ENCODE measurements at regions not wholly inside any gene's neighbourhood (a gene's known extent, or its start where the extent isn't known, plus 50 kb on each side); places are given as distances from the start of the nearest gene placed in this dataset.
"Not testable (repeated sequence)": the region's sequence is repeated elsewhere in the genome, so short reads cannot be mapped to it uniquely, and the experiment has no call there.

- DNase-seq (ENCODE audit: low spot score), result no peak
These were observed 329.5 kb upstream of the SOX9 start for GRCh38 chr17:71791311-71791710.

DNA sequence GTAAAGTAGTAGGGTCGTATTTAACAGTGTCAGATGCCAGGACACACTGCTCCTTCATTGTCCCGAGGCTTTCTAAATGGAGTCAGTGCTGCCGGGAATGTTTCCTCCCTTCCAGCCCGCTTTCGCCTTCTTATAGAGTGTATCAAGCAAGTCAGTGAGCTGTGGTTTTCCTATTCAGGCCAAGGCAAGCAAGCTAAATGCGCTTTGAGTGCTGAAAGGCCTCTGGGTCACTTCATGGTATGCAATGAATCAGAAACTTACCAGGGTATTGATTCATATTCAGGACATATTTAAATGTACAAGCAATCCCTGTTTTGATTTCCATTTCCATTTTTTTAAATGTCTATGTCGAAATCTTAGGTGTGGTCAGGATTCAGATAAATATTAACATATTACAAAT, 327.9 kb upstream of the SOX9 start:
- DNase-seq (ENCODE audit: low spot score), result no peak

DNA sequence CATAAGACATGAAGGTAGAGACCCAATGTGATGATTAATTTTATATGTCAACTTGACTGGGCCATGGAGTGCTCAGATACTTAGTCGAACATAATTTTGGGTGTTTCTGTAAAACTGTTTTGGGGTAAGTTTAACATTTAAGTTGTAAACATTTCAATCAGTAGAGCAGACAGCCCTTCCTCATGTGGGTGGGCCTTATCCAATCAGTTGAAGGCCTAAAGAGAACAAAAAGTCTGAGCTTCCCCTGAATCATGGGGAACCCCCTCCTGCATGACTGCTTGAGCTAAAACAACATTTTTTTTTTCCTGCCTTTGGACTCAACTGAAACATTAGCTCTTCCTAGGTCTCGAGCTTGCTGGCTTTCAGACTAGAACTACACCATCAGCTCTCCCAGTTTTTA, 327.3 kb upstream of the SOX9 start:
- DNase-seq (ENCODE audit: low spot score), result no peak

- DNase-seq (ENCODE audit: low spot score), result no peak
These were observed 322.1 kb upstream of the SOX9 start for GRCh38 chr17:71798701-71799100.

DNA sequence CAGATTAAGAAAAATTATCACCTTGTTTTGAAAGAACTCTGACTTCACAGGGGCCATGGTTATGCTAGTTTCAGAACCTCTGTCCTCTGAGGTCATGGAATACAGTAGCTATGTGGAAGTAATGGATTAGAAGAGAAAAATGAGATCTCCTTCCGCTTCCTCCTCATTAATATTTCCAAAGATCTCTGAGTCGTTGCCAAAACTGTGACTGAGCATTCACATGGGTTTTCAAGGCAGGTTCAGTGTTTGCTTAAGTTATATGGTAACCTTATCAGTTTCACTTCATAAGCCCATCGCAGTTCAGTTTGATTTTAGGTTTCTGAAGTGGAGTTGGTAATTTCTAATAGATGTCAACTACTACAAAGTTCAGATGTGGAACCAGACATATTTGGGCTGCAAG, 321.2 kb upstream of the SOX9 start:
- DNase-seq (ENCODE audit: low spot score), result no peak

DNA sequence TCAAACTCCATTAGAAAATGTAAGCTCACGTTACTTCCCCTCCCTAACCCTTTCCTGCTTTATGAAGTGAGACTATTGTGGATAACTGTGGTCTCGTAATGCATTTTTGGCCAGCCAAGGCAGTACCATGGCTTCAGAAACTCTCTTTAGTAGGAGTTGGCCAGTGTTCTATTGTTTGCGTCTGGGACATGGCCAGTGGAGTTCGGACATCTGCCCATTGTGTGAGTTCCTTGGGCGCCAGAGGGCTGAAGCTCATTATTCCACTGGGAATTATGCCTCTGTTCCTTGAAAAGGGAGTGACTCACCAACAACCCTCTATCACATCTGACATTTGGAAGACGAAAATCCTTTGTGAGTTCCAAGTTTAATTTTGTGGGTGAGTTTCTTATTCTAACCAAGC, 319.5 kb upstream of the SOX9 start:
- DNase-seq (ENCODE audit: low spot score), result no peak

DNA sequence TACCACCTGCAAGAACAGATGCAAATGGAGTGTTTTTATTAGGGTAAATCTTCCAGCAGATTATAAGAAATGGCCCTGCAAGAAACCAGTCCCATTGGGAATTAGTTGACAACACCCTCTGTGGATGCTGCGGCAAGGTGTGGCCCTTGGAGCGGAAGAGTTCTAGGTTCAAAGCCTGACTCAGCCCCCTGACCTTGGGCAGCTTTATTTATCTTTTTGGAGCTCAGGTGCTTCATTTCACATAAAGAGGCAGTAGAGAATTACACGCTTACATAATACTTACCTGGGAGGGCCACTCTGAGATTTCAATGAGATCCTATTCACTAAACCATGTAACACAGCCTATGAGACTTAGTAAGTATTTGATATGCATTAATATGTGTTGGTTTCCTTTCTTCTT, 318.2 kb upstream of the SOX9 start:
- DNase-seq (ENCODE audit: low spot score), result no peak

DNA sequence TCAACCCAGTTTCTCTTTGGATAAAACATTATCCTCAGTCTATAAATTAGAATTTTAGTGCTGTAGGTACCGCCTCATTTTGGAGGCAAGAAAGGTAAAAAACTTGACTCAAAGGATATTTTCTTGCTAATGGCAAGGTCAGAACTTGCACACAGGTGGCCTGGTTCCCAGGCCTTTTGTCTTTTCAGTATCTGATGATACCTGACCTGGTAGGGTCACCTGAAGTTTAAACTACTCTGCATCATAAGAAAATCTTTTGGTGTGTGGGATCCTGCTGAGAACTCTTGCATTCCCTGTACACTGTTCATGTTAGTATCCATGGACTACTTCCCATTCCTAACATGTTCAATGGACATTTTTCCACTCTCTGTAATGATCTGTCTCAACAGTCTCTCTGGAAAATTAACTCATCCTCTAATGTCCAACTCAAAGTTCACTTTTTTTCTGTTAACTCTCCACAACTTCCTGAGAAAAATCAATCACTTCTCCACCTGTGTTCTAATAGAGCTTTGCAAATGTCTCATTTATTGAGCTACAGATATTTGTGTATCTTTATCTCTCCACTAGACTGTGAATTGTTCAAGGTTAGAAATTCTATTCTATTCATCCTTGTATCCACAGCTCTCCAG, 317.1 kb upstream of the SOX9 start:
- no peak for DNase-seq (ENCODE audit: low spot score)

GRCh38 chr17:71809537-71809936, 311.3 kb upstream of the SOX9 start:
- no peak for DNase-seq (ENCODE audit: low spot score)

DNA sequence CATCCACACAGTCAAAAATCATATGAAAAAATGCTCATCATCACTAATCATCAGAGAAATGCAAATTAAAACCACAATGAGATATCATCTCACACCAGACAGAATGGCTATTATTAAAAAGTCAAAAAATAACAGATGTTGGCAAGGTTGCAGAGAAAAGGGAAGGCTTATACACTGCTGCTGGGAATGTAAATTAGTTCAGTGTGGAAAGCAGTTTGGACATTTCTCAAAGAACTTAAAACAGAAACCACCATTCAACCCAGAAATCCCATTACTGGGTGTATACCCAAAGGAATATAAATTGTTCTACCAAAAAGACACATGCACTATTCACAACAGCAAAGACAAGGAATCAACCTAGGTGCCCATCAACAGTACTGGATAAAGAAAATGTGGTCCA, 307.0 kb upstream of the SOX9 start:
- not testable (repeated sequence) for DNase-seq (ENCODE audit: low spot score)

DNA sequence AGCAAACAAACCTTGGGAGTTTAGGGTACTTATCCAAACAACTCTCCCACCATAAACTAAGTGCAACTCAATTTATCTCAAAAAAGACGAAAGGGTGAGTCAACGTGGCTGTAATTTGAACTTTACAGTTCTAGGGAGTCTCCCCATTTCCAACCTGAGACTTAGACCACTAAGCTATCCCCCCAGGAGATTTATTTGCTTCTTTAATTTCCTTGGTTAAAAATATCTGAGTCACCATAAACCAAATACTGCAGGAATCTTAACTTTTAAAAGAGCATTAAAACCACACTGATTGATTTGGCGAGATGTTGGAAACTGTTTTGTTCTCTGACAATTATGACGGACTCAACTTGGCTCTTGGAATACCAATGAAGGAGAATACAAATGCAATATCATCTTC, 299.3 kb upstream of the SOX9 start:
- no peak for DNase-seq (ENCODE audit: low spot score)

GRCh38 chr17:71824671-71825070, 296.1 kb upstream of the SOX9 start:
- DNase-seq (ENCODE audit: low spot score), result no peak

- DNase-seq (ENCODE audit: low spot score), result no peak
These were observed 295.1 kb upstream of the SOX9 start for GRCh38 chr17:71825687-71826086.

DNA sequence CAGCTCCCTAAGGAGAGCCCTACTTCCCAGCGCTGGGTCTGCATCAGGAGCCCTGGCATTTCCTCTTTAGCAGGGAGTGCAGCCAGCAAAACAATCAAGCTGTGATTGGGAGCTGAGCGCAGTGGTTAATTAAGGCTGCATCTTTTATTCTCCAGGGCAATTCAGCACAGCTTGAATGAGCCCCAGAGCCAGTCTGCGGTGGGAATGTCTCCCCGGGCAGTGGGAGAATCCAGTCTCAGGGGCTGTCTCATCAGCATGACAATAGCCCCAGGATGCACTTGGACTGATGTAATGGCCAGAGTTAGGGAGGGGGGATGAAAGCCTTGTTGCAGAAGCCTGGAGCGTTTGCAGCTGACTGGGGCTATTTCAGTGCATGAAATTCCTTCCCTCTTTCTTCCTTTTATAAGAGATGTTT, 292.6 kb upstream of the SOX9 start:
- peak; percentile 80 for DNase-seq (ENCODE audit: low spot score)

GRCh38 chr17:71830866-71831265, 290.0 kb upstream of the SOX9 start:
- DNase-seq (ENCODE audit: low spot score), result peak; percentile 50

- no peak for DNase-seq (ENCODE audit: low spot score)
These were observed 277.8 kb upstream of the SOX9 start for GRCh38 chr17:71842986-71843385.

DNA sequence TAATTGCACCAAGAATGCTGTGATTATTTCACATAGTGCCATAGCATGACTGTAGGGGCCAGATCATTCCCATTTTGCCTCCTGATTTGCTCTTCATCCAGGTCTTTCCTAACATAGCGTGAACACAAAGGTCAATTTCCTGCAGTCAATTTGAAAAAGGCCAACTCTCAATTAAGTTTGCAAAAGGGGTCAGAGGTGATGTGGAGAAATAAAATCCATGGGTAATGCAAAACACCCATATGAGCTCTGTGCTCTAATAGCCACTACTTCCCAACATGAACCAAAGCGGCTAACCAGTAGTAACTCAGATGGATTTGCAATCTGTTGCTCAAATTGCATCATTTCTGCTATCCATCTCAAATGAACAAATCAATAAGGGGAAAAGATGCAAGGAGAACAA, 275.5 kb upstream of the SOX9 start:
- DNase-seq (ENCODE audit: low spot score), result no peak

GRCh38 chr17:71846561-71847110, 274.2 kb upstream of the SOX9 start:
- DNase-seq (ENCODE audit: low spot score), result no peak

GRCh38 chr17:71849783-71850768, 270.7 kb upstream of the SOX9 start:
- DNase-seq (ENCODE audit: low spot score), result no peak

- DNase-seq (ENCODE audit: low spot score), result no peak
These were observed 270.0 kb upstream of the SOX9 start for GRCh38 chr17:71850812-71851211.

GRCh38 chr17:71855010-71855409, 265.8 kb upstream of the SOX9 start:
- no peak for DNase-seq (ENCODE audit: low spot score)

DNA sequence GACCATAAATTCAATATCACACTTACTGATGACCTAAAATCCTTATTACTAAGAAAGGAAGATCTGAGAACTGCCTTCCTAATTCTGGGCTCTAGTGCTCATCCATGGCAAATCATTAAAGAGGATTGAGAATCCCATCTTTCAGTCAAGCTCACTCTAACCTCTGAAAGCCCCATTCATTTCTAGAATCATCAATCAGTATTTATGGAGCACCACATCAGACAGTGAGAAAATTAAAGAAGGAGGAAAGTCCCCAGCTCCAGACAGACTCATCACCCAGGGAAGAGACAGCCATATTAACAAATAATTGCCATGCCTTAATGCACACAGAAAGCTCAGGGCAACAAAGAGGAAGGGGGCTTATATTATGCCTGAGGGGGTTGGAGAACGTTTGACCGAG, 256.1 kb upstream of the SOX9 start:
- DNase-seq (ENCODE audit: low spot score), result no peak

- no peak for DNase-seq (ENCODE audit: low spot score)
These were observed 254.7 kb upstream of the SOX9 start for GRCh38 chr17:71866095-71866494.
